OCI-M1 (cell line): ENCODE measurements at regions not wholly inside any gene's neighbourhood (a gene's known extent, or its start where the extent isn't known, plus 50 kb on each side); places are given as distances from the start of the nearest gene placed in this dataset.
"Not testable (repeated sequence)": the region's sequence is repeated elsewhere in the genome, so short reads cannot be mapped to it uniquely, and the experiment has no call there.

Experiments used
- DNase-seq: peaks from one replicate; lab custom pipeline; 2025; lab: John Stamatoyannopoulos, UW

GRCh38 chr9:108400297-108400696 is 455.5 kb downstream of the ACTL7B start:
- no peak for DNase-seq

DNA sequence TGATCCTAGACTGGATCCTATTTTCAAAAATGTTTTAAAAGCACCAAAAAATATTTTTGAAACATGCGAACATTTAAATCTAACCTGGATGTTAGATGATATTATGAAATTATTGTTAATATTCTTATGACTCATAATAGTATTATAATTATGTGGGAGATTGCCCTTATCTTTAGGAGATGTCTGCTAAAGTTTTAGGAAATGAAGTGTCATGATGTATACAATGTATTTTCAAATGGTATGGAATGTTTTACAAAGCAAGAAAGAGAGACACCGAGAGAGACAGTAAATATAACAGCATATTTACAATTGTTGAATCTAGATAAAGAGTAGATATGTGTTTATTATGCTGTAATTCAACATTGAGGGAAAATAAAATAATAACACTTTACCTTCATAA is 455.9 kb downstream of the ACTL7B start:
- DNase-seq: no peak

- DNase-seq: no peak
Measured at GRCh38 chr9:108397286-108397685, 458.5 kb downstream of the ACTL7B start.

GRCh38 chr9:108396611-108397010 is 459.2 kb downstream of the ACTL7B start:
- DNase-seq: no peak

DNA sequence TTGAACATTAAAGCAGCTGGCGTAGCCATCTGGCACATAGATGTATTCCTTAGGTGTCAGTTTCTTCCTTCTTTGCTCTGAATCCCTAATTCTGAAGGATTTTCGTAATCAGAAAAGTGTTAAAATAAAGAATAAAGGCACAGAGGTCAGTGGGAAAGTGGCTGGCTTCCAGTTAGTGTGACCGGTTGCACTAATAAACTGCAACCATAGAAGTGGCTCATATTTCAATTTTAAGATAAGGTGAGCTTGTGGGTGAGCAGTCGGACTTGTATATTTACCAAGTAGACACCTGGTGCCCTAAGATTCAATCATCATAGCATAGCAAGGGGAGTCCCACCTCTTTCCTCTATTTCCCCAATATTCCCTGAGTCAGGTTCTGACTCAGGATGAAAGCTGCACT is 459.6 kb downstream of the ACTL7B start:
- no peak for DNase-seq

- no peak for DNase-seq
Measured at GRCh38 chr9:108395421-108395820, 460.4 kb downstream of the ACTL7B start.

GRCh38 chr9:108394726-108395125 is 461.1 kb downstream of the ACTL7B start:
- no peak for DNase-seq

- not testable (repeated sequence) for DNase-seq
Measured at GRCh38 chr9:108393481-108394001, 462.2 kb downstream of the ACTL7B start.

DNA sequence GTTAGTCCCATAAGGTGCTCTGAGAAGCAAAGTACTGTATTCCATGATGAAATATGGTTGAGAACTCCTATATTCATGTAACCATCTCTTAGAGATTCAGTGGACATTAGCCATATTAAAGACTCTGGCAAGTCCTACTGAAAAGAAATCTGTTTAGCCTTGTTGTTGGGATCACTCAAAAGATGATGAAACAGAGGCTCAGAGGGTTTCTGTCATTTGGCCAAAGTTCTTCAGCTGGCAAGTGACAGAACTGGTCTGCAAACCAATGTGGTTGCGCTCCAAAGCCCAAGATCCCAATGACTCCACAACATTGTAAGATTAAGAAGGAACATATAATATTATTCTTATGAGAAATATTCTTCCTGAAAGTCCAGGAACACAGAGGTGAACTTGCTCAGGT is 462.9 kb downstream of the ACTL7B start:
- no peak for DNase-seq

- no peak for DNase-seq
Measured at GRCh38 chr9:108389056-108389455, 466.7 kb downstream of the ACTL7B start.

DNA sequence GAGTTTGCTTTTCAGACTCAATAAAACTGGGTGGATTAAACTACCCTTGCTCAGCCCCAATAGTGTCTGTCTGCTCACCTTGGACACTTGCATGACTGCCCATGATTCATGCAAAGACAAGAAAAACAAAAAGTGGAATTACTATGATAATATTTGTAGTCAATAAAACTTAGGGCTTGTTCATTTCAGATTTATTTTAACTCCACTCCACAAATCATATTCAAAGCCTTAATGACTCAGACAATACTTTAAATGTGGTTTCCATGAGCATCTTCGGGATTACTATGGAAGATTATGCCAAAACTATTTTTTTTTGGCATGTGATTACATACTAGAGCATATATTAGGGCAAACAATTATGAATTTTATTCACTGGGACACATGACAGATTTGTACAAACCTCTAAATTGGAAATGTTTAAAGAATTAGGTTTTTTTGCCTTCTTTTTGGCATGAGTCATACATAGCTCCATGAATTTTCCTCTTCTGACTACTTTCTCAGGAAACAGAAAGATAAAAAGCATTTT is 468.9 kb downstream of the ACTL7B start:
- no peak for DNase-seq

- DNase-seq: no peak
Measured at GRCh38 chr9:108386032-108386431, 469.8 kb downstream of the ACTL7B start.

DNA sequence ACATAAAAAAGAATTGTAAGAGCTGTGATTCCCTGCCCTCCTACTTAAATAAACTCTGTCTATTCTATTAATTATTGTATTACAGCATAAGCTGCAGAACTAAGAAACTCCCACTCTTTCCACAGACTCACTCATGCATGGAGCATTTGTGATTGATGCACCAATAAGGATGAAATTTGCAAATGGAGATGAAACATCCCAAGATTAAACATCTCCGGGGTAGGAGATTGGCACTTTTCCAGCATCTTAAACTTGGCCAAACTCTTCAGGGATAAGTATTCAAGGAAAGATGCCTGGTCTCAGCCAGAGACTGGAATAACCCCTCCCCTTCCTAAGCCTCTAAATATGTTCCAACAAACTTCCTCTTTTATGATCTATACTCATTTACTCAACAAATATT is 472.0 kb downstream of the ACTL7B start:
- DNase-seq: no peak

DNA sequence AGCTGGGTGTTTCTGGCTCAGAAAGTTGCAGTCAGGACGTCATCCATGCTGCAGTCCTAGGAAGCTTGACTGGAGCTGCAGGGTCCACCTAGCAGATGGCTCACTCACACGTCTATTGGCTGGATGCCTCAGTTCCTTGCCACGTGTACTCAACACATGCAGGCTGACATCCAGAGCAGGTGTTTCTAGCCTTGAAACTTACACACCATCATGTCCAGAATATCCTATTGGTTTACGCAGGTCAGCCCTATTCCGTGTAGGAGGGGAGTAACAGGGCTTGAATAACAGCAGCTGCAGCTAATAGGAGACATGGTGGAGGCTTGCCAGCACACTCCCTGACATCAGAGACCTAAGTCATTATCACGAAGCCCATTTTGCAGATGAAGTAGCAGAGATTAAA is 473.5 kb downstream of the ACTL7B start:
- no peak for DNase-seq

- DNase-seq: no peak
Measured at GRCh38 chr9:108377881-108378280, 477.9 kb downstream of the ACTL7B start.

DNA sequence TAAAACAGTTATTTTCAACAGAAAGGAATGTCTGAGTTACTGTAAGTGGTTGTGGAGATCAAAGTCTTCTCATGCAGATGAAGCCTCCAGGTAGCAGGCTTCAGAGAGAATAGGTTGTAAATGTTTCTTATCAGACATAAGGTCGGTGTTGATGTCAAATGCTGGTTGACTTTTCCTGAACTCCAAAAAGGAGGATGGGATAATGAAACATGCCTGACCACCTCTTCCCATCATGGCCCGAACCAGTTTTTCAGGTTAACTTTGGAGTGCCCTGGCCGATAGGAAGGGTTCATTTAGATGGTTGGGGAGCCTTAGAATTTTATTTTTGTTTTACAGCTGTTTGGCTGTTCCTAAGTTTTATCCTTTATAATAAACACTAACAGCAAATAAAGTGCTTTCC is 478.4 kb downstream of the ACTL7B start:
- no peak for DNase-seq

DNA sequence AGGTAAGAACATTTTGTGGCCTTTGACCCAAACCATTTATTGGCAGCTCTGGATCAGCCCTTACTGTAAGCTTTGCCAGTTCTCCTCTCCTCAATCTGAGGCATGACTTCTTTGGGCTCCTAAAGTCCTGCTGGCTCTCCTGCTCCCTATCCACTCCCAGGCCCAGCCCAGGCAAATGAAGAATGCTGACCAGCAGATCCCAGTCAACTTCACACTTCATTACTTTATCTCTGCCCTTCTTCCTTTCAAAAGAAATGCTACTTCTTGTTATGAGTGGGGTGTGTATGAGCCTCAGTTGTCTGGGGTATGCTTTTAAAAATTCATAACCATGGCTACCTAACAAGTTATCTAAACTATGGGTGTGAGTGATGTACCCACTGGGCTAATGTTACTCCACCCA is 479.6 kb downstream of the ACTL7B start:
- DNase-seq: no peak

DNA sequence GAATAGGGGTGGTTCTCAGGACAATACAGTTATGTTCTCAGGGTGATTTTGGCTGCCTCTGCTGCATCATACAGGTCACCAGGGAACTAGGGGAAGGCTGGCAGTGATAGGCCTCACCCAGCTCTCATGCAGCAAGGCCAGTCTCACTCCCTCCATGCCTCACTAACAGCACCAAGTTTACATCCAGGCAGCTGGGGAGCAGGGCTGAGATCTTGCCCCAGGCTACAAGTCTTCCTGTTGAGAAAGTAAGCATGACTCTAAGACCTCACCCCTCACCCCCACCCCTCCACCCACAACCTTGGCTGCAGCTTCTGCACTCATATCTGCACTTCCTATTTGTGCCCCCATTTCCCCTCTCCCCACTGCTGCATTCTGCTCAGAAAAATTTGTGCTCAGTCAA is 481.2 kb downstream of the ACTL7B start:
- no peak for DNase-seq

GRCh38 chr9:108367188-108367587 is 488.6 kb downstream of the ACTL7B start:
- DNase-seq: no peak

DNA sequence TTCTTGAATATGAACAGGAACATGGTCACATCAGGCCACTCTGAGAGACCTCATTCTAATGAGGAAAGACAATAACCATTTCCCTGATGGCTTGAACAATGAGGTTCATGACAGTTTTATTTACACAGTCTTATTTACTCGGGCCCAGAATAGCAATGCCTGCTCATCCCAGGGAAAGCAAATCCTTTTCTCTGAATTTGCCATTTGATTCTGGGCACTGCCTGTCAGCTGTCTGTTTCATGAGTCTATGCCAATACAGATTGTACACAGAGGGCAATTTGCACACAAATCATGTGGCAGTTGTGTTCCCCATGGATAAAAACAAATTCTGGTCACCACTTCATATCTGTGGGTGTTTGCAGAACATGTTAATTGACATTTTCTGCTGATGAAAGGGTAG is 492.5 kb downstream of the ACTL7B start:
- no peak for DNase-seq

- no peak for DNase-seq
Measured at GRCh38 chr9:108360304-108360703, 495.5 kb downstream of the ACTL7B start.

- no peak for DNase-seq
Measured at GRCh38 chr9:108356806-108357205, 499.0 kb downstream of the ACTL7B start.

DNA sequence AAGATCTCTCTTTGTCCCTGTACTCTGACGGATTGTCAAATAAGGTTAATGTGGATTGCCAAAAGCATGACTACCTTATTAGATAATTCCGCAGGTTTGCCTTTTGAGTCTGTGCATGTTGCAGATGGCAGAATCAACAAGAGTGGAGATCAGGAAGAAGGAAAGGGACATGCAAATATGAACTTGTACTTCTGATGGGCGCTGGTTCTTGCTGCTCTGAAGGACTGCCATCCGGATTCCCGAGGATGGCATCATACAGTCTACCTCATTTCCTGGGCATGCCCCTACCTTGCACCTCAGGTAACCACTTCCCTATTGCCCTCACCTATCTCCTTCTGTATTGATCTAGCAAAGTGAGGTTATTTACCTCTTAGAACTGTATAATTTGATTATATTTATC is 504.2 kb downstream of the ACTL7B start:
- DNase-seq: no peak

GRCh38 chr9:108347463-108348188 is 508.2 kb downstream of the ACTL7B start:
- DNase-seq: no peak
